ENCODE measurements at regions not wholly inside any gene's neighbourhood (a gene's known extent, or its start where the extent isn't known, plus 50 kb on each side); places are given as distances from the start of the nearest gene placed in this dataset.

GRCh38 chr20:60863548-60863947 lies 388.5 kb upstream of the CDH4 start:
- DNase-seq (no peak), ATAC-seq (no peak)
- no peaks in the 10 kb centered on the region for H3K4me1 Mint-ChIP-seq
- no peak overlapping the region for H3K27ac Mint-ChIP-seq
- no peaks in the 10 kb centered on the region for H3K36me3 Mint-ChIP-seq (ENCODE audit: low read depth)
- H3K4me3 Mint-ChIP-seq: no peak overlapping the region
- H3K9me3 ChIP-seq (ENCODE audit: control insufficient read depth, low read length, poor library complexity, severe bottlenecking): no peaks in the 10 kb centered on the region
- H3K27me3 Mint-ChIP-seq: no peaks in the 10 kb centered on the region

GRCh38 chr20:60867589-60867988 lies 384.5 kb upstream of the CDH4 start:
- Mint-ChIP-seq H3K27me3 (no peaks in the 10 kb centered on the region), H3K4me3 (no peak overlapping the region), H3K36me3 (ENCODE audit: low read depth) (no peaks in the 10 kb centered on the region), H3K27ac (no peak overlapping the region), H3K4me1 (no peaks in the 10 kb centered on the region)
- H3K9me3 ChIP-seq (ENCODE audit: control insufficient read depth, low read length, poor library complexity, severe bottlenecking): no peaks in the 10 kb centered on the region
- DNase-seq (no peak), ATAC-seq (no peak)

GRCh38 chr20:60868316-60868891 lies 383.7 kb upstream of the CDH4 start:
- no peaks in the 10 kb centered on the region for H3K9me3 ChIP-seq (ENCODE audit: control insufficient read depth, low read length, poor library complexity, severe bottlenecking)
- ATAC-seq (no peak), DNase-seq (no peak)
- Mint-ChIP-seq H3K27ac (no peak overlapping the region), H3K4me3 (no peak overlapping the region), H3K4me1 (no peaks in the 10 kb centered on the region), H3K27me3 (no peaks in the 10 kb centered on the region), H3K36me3 (ENCODE audit: low read depth) (no peaks in the 10 kb centered on the region)

GRCh38 chr20:60869087-60869486 lies 383.0 kb upstream of the CDH4 start:
- no peaks in the 10 kb centered on the region for H3K9me3 ChIP-seq (ENCODE audit: control insufficient read depth, low read length, poor library complexity, severe bottlenecking)
- Mint-ChIP-seq H3K27me3 (no peaks in the 10 kb centered on the region), H3K4me1 (no peaks in the 10 kb centered on the region), H3K27ac (no peak overlapping the region), H3K36me3 (ENCODE audit: low read depth) (no peaks in the 10 kb centered on the region), H3K4me3 (no peak overlapping the region)
- DNase-seq (no peak), ATAC-seq (no peak)

GRCh38 chr20:60869625-60870024 lies 382.4 kb upstream of the CDH4 start:
- Mint-ChIP-seq H3K4me1 (no peaks in the 10 kb centered on the region), H3K4me3 (no peak overlapping the region)
- no peak for ATAC-seq

GRCh38 chr20:60870040-60870439 lies 382.0 kb upstream of the CDH4 start:
- no peak overlapping the region for H3K4me3 Mint-ChIP-seq
- H3K27ac Mint-ChIP-seq: no peak overlapping the region
- no peaks in the 10 kb centered on the region for H3K4me1 Mint-ChIP-seq
- H3K36me3 Mint-ChIP-seq (ENCODE audit: low read depth): no peaks in the 10 kb centered on the region
- no peaks in the 10 kb centered on the region for H3K9me3 ChIP-seq (ENCODE audit: control insufficient read depth, low read length, poor library complexity, severe bottlenecking)
- no peak for DNase-seq
- ATAC-seq: no peak
- no peaks in the 10 kb centered on the region for H3K27me3 Mint-ChIP-seq

More at GRCh38 chr20:60869625-60870024, 382.4 kb upstream of the CDH4 start:
- DNase-seq: no peak
- Mint-ChIP-seq H3K27ac (no peak overlapping the region), H3K27me3 (no peaks in the 10 kb centered on the region), H3K36me3 (ENCODE audit: low read depth) (no peaks in the 10 kb centered on the region)
- no peaks in the 10 kb centered on the region for H3K9me3 ChIP-seq (ENCODE audit: control insufficient read depth, low read length, poor library complexity, severe bottlenecking)

- Mint-ChIP-seq H3K36me3 (ENCODE audit: low read depth) (no peaks in the 10 kb centered on the region), H3K4me3 (no peak overlapping the region), H3K27me3 (no peaks in the 10 kb centered on the region), H3K4me1 (no peaks in the 10 kb centered on the region), H3K27ac (no peak overlapping the region)
- DNase-seq (no peak), ATAC-seq (no peak)
- no peaks in the 10 kb centered on the region for H3K9me3 ChIP-seq (ENCODE audit: control insufficient read depth, low read length, poor library complexity, severe bottlenecking)
Observed at GRCh38 chr20:60872224-60872623, 379.8 kb upstream of the CDH4 start.

GRCh38 chr20:60877071-60877857 lies 374.8 kb upstream of the CDH4 start:
- H3K4me1 Mint-ChIP-seq: no peaks in the 10 kb centered on the region
- no peaks in the 10 kb centered on the region for H3K27me3 Mint-ChIP-seq
- DNase-seq (no peak), ATAC-seq (no peak)
- no peak overlapping the region for H3K4me3 Mint-ChIP-seq
- no peaks in the 10 kb centered on the region for H3K36me3 Mint-ChIP-seq (ENCODE audit: low read depth)
- no peaks in the 10 kb centered on the region for H3K9me3 ChIP-seq (ENCODE audit: control insufficient read depth, low read length, poor library complexity, severe bottlenecking)
- no peak overlapping the region for H3K27ac Mint-ChIP-seq

- Mint-ChIP-seq H3K4me3 (no peak overlapping the region), H3K4me1 (no peaks in the 10 kb centered on the region), H3K36me3 (ENCODE audit: low read depth) (no peaks in the 10 kb centered on the region), H3K27ac (no peak overlapping the region), H3K27me3 (no peaks in the 10 kb centered on the region)
- DNase-seq (no peak), ATAC-seq (no peak)
- no peaks in the 10 kb centered on the region for H3K9me3 ChIP-seq (ENCODE audit: control insufficient read depth, low read length, poor library complexity, severe bottlenecking)
Observed at GRCh38 chr20:60882836-60883235, 369.2 kb upstream of the CDH4 start.

GRCh38 chr20:60883496-60883895 lies 368.6 kb upstream of the CDH4 start:
- Mint-ChIP-seq H3K27me3 (no peaks in the 10 kb centered on the region), H3K36me3 (ENCODE audit: low read depth) (no peaks in the 10 kb centered on the region), H3K4me1 (no peaks in the 10 kb centered on the region), H3K27ac (no peak overlapping the region), H3K4me3 (no peak overlapping the region)
- DNase-seq: no peak
- no peaks in the 10 kb centered on the region for H3K9me3 ChIP-seq (ENCODE audit: control insufficient read depth, low read length, poor library complexity, severe bottlenecking)
- ATAC-seq: no peak

- no peaks in the 10 kb centered on the region for H3K27me3 Mint-ChIP-seq
- H3K36me3 Mint-ChIP-seq (ENCODE audit: low read depth): no peaks in the 10 kb centered on the region
- H3K9me3 ChIP-seq (ENCODE audit: control insufficient read depth, low read length, poor library complexity, severe bottlenecking): no peaks in the 10 kb centered on the region
- no peak overlapping the region for H3K27ac Mint-ChIP-seq
- H3K4me1 Mint-ChIP-seq: no peaks in the 10 kb centered on the region
- no peak overlapping the region for H3K4me3 Mint-ChIP-seq
- ATAC-seq (no peak), DNase-seq (no peak)
Observed at GRCh38 chr20:60884277-60884676, 367.8 kb upstream of the CDH4 start.

GRCh38 chr20:60888771-60889170 lies 363.3 kb upstream of the CDH4 start:
- DNase-seq (no peak), ATAC-seq (no peak)
- no peaks in the 10 kb centered on the region for H3K27me3 Mint-ChIP-seq
- H3K27ac Mint-ChIP-seq: no peak overlapping the region
- H3K4me1 Mint-ChIP-seq: no peaks in the 10 kb centered on the region
- no peaks in the 10 kb centered on the region for H3K36me3 Mint-ChIP-seq (ENCODE audit: low read depth)
- H3K4me3 Mint-ChIP-seq: no peak overlapping the region
- no peaks in the 10 kb centered on the region for H3K9me3 ChIP-seq (ENCODE audit: control insufficient read depth, low read length, poor library complexity, severe bottlenecking)

GRCh38 chr20:60892095-60892813 lies 359.8 kb upstream of the CDH4 start:
- H3K4me1 Mint-ChIP-seq: no peaks in the 10 kb centered on the region
- no peak for DNase-seq
- no peaks in the 10 kb centered on the region for H3K36me3 Mint-ChIP-seq (ENCODE audit: low read depth)
- H3K27ac Mint-ChIP-seq: no peak overlapping the region
- no peaks in the 10 kb centered on the region for H3K27me3 Mint-ChIP-seq
- H3K9me3 ChIP-seq (ENCODE audit: control insufficient read depth, low read length, poor library complexity, severe bottlenecking): no peaks in the 10 kb centered on the region
- H3K4me3 Mint-ChIP-seq: no peak overlapping the region
- no peak for ATAC-seq
